ENCODE measurements at regions not wholly inside any gene's neighbourhood (a gene's known extent, or its start where the extent isn't known, plus 50 kb on each side); places are given as distances from the start of the nearest gene placed in this dataset.

GRCh38 chr4:180840142-180840541 is 1403.1 kb upstream of the TENM3 start:
- DNase-seq (ENCODE audit: low read depth) = no peak
- TF ChIP-seq CTCF (conservative IDR thresholded peaks at IDR 0.05; ENCODE audit: low read length) = no peak; the same call in 1 of the 2 replicates
- H3K4me3 ChIP-seq (ENCODE audit: low read length) = no peak overlapping the region

GRCh38 chr4:180850318-180850940 is 1392.8 kb upstream of the TENM3 start:
- no peak overlapping the region for H3K4me3 ChIP-seq (ENCODE audit: low read length)
- TF ChIP-seq CTCF (conservative IDR thresholded peaks at IDR 0.05; ENCODE audit: low read length) = no peak
- DNase-seq (ENCODE audit: low read depth) = no peak

GRCh38 chr4:180852738-180853137 is 1390.5 kb upstream of the TENM3 start:
- TF ChIP-seq CTCF (conservative IDR thresholded peaks at IDR 0.05; ENCODE audit: low read length) = no peak
- DNase-seq (ENCODE audit: low read depth) = no peak
- no peak overlapping the region for H3K4me3 ChIP-seq (ENCODE audit: low read length)

GRCh38 chr4:180855184-180855583 is 1388.0 kb upstream of the TENM3 start:
- no peak for TF ChIP-seq CTCF (conservative IDR thresholded peaks at IDR 0.05; ENCODE audit: low read length)
- H3K4me3 ChIP-seq (ENCODE audit: low read length) = no peak overlapping the region
- DNase-seq (ENCODE audit: low read depth) = no peak

GRCh38 chr4:180860089-180860720 is 1383.0 kb upstream of the TENM3 start:
- no peak for DNase-seq (ENCODE audit: low read depth)
- TF ChIP-seq CTCF (conservative IDR thresholded peaks at IDR 0.05; ENCODE audit: low read length) = no peak
- no peak overlapping the region for H3K4me3 ChIP-seq (ENCODE audit: low read length)

GRCh38 chr4:180861651-180862050 is 1381.6 kb upstream of the TENM3 start:
- no peak overlapping the region for H3K4me3 ChIP-seq (ENCODE audit: low read length)
- TF ChIP-seq CTCF (conservative IDR thresholded peaks at IDR 0.05; ENCODE audit: low read length) = no peak
- no peak for DNase-seq (ENCODE audit: low read depth)

GRCh38 chr4:180866933-180867643 is 1376.1 kb upstream of the TENM3 start:
- TF ChIP-seq CTCF (conservative IDR thresholded peaks at IDR 0.05; ENCODE audit: low read length) = no peak
- DNase-seq (ENCODE audit: low read depth) = no peak
- H3K4me3 ChIP-seq (ENCODE audit: low read length) = no peak overlapping the region
